Transverse colon (tissue), 4 donors: ENCODE measurements at regions not wholly inside any gene's neighbourhood (a gene's known extent, or its start where the extent isn't known, plus 50 kb on each side); places are given as distances from the start of the nearest gene placed in this dataset.

Experiments used
- DNase-seq: peaks from one replicate; pipeline ENCODE4 v3.0.0-alpha.2; 2019
- H3K27ac ChIP-seq, 4 donors: fragments of 200-600 bp; sonication (generic); 2 replicates each; pipeline ENCODE4 v1.5.1; 2016 to 2018; ENCODE audit warnings: inconsistent platforms in 4 of 4
- H3K27me3 ChIP-seq: fragments of 200-600 bp; sonication (generic); 2 replicates; pipeline ENCODE4 v1.5.1; 2017; ENCODE audit warnings: inconsistent platforms
- H3K36me3 ChIP-seq, 4 donors: fragments of 200-600 bp; sonication (generic); 2 replicates each; pipeline ENCODE4 v1.5.1; 2017 to 2019; ENCODE audit warnings: inconsistent platforms in 4 of 4
- H3K4me1 ChIP-seq, 4 donors: fragments of 200-600 bp; sonication (generic); 2 replicates each; pipeline ENCODE4 v1.5.1; 2017 to 2020; ENCODE audit warnings: inconsistent platforms in 4 of 4
- H3K4me3 ChIP-seq, 4 donors: fragments of 200-600 bp; sonication (generic); 1 replicate in 1 of 4; 2 replicates in 3 of 4; pipeline versions ENCODE4 v1.5.1 to v1.6.1; 2017 to 2019; ENCODE audit warnings: inconsistent platforms in 4 of 4
- H3K9me3 ChIP-seq, 2 donors: fragments of 200-600 bp; sonication (generic); 2 replicates each; pipeline ENCODE4 v1.5.1; 2017 to 2019; ENCODE audit warnings: inconsistent platforms in 2 of 2
- CTCF ChIP-seq, 5 experiments: fragments of 200-600 bp in 3 of 5; fragments of 450-650 bp in 2 of 5; sonication (generic) in 3 of 5; IDR thresholded peaks; 1 replicate in 2 of 5; 2 replicates in 3 of 5; pipeline ENCODE4 v1.5.1; 2016 to 2017; ENCODE audit warnings: antibody characterized with exemption in 5 of 5, inconsistent platforms in 3 of 5, mild to moderate bottlenecking in 2 of 5, moderate library complexity in 1 of 5
- EP300 ChIP-seq: sonication (generic); formaldehyde crosslinking; IDR thresholded peaks from one replicate; pipeline ENCODE4 v1.6.1; 2017; ENCODE audit warnings: antibody characterized with exemption, low read depth
- POLR2A ChIP-seq: fragments of 450-650 bp; IDR thresholded peaks from one replicate; pipeline ENCODE4 v1.6.1; 2016; ENCODE audit warnings: antibody characterized with exemption, mild to moderate bottlenecking, moderate library complexity
- POLR2AphosphoS5 ChIP-seq, 3 donors: sonication (generic); formaldehyde crosslinking; IDR thresholded peaks; one replicate each; pipeline ENCODE4 v1.6.1; 2016; ENCODE audit warnings: antibody characterized with exemption in 3 of 3
- WGBS, 2 donors: methylation state at CpG; one replicate each; pipeline ENCODE4 v1.1.5; 2018; ENCODE audit warnings: low coverage in 1 of 2; 5-methylcytosine and 5-hydroxymethylcytosine counted together
- in situ Hi-C, 4 donors: fragments of 200-750 bp; cut with MboI; loops; one replicate each; pipeline versions ENCODE4 v1.15.0 to v1.15.1; 2017; ENCODE audit warnings: low sequenced_read_pairs in 3 of 4, low pct_ligation_motif_present in 1 of 4, low pct_unique_long_range_greater_than_20kb in 1 of 4
- intact Hi-C: fragments of 100-400 bp; cut with DNase I; formaldehyde crosslinking; loops from one replicate; pipeline ENCODE4 v1.15.1; 2023; ENCODE audit warnings: low total_unique reads

DNA sequence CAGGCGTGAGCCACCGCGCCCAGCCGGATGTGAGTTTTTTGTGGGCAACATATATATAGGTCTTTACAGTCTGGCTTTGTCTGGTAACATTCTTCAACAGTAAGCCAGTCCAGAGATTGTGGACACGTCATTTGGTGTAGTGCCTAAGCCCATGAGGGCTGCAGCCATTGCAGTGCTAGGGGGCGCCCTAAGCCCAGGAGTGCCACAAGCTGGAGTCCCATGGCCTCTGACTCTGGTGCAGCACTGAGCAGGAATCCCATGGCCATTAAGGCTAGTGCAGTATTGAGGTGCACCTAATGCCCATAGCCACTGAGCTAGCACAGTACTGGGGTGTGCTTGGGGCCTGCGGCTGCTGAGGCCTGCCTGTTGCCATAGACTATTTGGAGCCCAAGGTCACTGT, 136.4 kb upstream of the NDN start:
- H3K36me3 ChIP-seq: no peaks in the 10 kb centered on the region
- H3K9me3 ChIP-seq: no peaks in the 10 kb centered on the region
- no peak for DNase-seq
- no peak overlapping the region for H3K27ac ChIP-seq
- no peak for TF ChIP-seq POLR2A
- no peak for TF ChIP-seq EP300
- TF ChIP-seq POLR2AphosphoS5 (IDR thresholded peaks at IDR 0.05): no peak
- no peak for TF ChIP-seq CTCF (IDR thresholded peaks at IDR 0.05)
- no peaks in the 10 kb centered on the region for H3K27me3 ChIP-seq
- WGBS, 2 donors: 81% methylated on average over 7 of the region's 7 CpGs; no CpG with 5 or more reads in 1 of the 2 donors
- H3K4me3 ChIP-seq: no peak overlapping the region
- no peaks in the 10 kb centered on the region for H3K4me1 ChIP-seq
- intact Hi-C loops: no loop called here
- in situ Hi-C loops: no loop called here

GRCh38 chr15:23828786-23829185, 141.7 kb upstream of the NDN start:
- H3K36me3 ChIP-seq: no peaks in the 10 kb centered on the region
- in situ Hi-C loops (no loop called here), intact Hi-C loops (no loop called here)
- WGBS, 2 donors: 73 to 80% methylated on average over 1 of the region's 1 CpG
- TF ChIP-seq POLR2A (no peak), CTCF (IDR thresholded peaks at IDR 0.05) (no peak), EP300 (no peak), POLR2AphosphoS5 (IDR thresholded peaks at IDR 0.05) (no peak)
- DNase-seq: no peak
- H3K27me3 ChIP-seq: no peaks in the 10 kb centered on the region
- H3K4me3 ChIP-seq: no peak overlapping the region
- H3K4me1 ChIP-seq: no peaks in the 10 kb centered on the region
- H3K27ac ChIP-seq: no peak overlapping the region
- no peaks in the 10 kb centered on the region for H3K9me3 ChIP-seq

DNA sequence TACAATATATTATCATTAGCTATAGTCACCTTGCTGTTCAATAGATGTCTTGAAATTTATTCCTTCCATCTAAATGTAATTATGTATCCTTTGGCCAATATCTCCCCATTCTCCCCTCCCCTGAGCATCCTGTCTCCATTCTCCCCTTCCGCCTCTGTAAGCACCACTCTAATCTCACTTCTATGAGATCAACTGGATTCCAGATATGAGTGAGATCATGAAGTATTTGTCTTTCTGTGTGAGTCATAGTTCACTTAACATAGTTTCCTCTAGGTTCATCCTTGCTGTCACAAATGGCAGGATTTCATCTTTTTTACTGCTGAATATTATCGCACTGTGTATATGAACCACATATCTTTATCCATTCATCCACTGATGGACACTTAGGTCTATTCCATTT, 148.8 kb upstream of the NDN start:
- Histone ChIP-seq H3K27me3 (no peaks in the 10 kb centered on the region), H3K36me3 (no peaks in the 10 kb centered on the region), H3K9me3 (no peaks in the 10 kb centered on the region), H3K27ac (no peak overlapping the region), H3K4me3 (no peak overlapping the region), H3K4me1 (no peaks in the 10 kb centered on the region)
- DNase-seq: no peak
- TF ChIP-seq CTCF (IDR thresholded peaks at IDR 0.05): no peak
- TF ChIP-seq EP300: no peak
- TF ChIP-seq POLR2AphosphoS5 (IDR thresholded peaks at IDR 0.05): no peak
- no peak for TF ChIP-seq POLR2A
- intact Hi-C loops: no loop called here
- 91 to 94% methylated on average over 2 of the region's 2 CpGs for WGBS, 2 donors
- in situ Hi-C loops: no loop called here

- H3K36me3 ChIP-seq: no peaks in the 10 kb centered on the region
- no peaks in the 10 kb centered on the region for H3K27me3 ChIP-seq
- no peaks in the 10 kb centered on the region for H3K4me1 ChIP-seq
- WGBS, 2 donors: 42 to 52% methylated on average over 5 to 6 of the region's 6 CpGs
- intact Hi-C loops: no loop called here
- no peak overlapping the region for H3K4me3 ChIP-seq
- no peak overlapping the region for H3K27ac ChIP-seq
- TF ChIP-seq POLR2A: no peak
- TF ChIP-seq EP300: no peak
- no peak for TF ChIP-seq POLR2AphosphoS5 (IDR thresholded peaks at IDR 0.05)
- no peak for TF ChIP-seq CTCF (IDR thresholded peaks at IDR 0.05)
- DNase-seq: no peak
- H3K9me3 ChIP-seq: peaks cover 0 to 3% of the 10 kb centered on the region in 2 donors
- in situ Hi-C loops: no loop called here
Measured at GRCh38 chr15:23839893-23840474, 152.9 kb upstream of the NDN start.
